Brain pericyte (primary cell): ENCODE measurements at regions not wholly inside any gene's neighbourhood (a gene's known extent, or its start where the extent isn't known, plus 50 kb on each side); places are given as distances from the start of the nearest gene placed in this dataset.
"Not testable (repeated sequence)": the region's sequence is repeated elsewhere in the genome, so short reads cannot be mapped to it uniquely, and the experiment has no call there.

Source experiments
- DNase-seq: peaks from one replicate; pipeline ENCODE4 v3.0.0-alpha.2; 2012; ENCODE audit warnings: low read depth, low spot score

DNA sequence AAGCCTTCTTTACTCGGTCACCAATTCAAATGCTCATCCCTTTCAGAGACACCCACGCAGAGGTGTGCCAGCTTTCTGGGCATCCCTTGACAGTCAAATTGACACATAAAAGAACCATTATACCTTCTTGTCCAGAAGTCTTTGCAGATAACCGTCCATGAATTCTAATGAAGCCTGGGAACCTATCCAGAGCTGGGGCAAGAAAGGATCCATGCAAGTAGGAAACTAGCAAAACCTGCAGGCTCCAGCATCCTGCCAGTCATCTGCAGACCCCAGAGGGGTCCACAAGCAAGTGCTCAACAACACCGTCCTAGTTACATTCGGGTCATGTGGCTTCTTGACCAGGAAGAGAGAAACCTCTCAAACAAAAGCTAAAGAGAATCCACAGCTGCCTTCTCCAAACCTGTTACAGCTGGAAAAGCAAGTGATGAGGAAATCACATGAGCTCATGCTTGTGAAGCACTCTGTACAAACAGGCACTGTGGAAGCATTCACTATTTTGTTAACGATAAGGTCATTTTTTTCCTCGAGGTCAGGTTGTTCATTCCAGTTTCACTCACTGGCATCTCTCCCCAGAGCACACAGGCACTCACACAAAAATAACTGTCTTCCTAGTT lies 80.2 kb upstream of the DMRT1 start:
- DNase-seq, result no peak

DNA sequence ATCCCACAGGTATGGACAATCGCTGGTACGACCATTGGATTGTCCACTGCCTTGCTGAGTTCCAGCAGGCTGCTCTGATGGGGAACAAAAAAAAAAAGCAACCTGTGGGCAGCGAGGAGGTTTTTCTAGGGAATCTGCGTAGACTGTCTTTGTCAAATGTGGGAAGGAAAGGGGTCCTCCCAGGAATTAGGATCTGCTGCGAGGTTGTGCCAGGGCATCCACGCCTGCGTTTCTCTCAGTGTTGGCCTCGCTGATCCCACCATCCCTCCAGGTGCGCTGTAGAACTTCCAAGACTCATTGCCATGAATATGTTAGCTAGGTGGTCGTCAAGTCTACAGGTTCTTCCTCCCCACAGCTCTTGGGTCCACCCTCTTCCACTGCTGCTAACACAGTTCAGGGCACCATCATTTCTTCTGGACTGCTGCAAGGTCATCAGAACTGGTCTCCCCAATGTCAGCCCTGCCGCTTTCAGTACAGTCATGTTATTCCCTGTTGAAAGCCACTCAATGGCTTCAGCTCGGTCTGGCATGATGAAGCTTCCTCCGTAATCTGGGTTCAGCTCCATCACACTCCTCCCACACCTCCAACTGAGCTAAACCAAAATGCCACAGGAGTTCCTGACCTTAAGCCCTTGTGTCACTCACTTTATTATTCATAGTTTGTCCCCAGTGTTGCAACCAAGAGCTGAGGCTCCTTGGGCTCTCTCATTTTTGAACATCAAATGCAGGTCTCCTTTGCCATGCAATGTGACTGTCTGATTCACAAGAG lies 79.5 kb upstream of the DMRT1 start:
- no peak for DNase-seq

DNA sequence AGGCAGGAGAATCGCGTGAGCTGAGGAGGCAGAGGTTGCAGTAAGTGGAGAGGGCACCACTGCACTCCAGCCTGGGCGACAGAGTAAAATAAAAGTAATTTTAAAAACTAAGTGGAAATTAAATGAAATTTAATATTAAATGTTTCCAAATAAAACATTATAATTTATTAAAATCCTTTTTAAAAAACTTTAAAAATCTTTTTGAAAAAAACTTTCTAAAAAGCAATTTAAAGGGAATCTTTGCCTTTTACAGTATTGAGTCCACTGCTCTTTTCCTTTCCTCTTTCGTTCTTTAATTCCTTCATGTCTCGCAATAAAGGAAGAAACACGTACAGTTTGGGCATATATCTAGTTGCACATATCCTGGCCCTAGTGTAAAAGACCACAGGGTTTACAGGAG lies 77.8 kb upstream of the DMRT1 start:
- DNase-seq, result no peak

DNA sequence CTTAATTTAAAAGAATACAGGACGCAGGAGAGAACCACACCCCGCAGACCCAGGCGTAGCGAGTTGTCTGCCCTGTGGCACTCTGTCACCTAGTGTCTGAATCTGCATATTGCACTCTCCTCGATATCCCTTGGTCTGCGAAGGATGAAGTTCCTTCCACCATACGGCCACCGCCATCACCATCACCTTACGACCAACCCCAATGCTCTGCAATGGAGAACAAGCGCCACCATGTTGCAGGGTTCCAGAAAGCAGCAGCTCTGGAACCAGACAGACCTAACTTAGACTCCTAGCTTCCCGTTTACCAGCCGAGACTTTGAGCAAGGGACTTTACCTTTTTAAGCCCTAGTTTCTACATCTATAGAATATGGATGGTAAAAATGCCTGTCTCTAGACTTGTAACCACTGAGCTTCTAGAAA lies 77.4 kb upstream of the DMRT1 start:
- DNase-seq, result peak; percentile 58

DNA sequence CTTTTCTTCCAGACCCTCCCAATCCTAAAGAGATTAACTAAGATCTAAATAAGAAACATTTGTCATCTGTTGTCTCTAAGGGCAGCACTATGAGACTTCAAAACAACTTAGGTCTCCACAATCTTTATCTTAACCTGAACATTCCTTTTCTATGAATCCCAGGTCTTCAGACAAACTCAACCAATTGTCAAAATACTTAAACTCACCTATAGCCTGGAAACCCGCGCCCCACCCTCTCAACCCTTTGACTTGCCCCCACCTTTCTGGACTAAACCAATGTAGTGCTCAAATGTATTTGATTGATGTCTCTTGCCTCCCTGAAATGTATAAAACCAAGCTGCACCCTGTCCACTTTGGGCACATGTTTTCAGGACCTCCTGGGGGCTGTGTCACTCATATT lies 76.5 kb upstream of the DMRT1 start:
- DNase-seq, result no peak

DNA sequence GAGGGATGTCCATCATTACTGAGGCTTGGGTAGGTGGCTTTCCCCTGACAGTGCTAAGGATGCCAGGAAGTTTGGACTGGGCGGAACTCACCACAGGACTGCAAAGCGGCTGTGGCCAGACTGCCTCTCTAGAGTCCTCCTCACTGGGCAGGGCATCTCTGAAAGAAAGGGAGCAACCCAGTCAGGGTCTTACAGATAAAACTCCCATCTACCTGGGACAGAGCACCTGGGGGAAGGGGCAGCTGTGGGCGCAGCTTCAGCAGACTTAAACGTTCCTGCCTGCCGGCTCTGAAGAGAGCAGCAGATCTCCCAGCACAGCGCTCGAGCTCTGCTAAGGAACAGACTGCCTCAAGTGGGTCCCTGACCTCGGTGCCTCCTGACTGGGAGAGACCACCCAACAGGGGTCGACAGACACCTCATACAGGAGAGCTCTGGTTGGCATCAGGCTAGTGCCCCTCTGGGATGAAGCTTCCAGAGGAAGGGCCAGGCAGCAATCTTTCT lies 74.4 kb upstream of the DMRT1 start:
- not testable (repeated sequence) for DNase-seq

DNA sequence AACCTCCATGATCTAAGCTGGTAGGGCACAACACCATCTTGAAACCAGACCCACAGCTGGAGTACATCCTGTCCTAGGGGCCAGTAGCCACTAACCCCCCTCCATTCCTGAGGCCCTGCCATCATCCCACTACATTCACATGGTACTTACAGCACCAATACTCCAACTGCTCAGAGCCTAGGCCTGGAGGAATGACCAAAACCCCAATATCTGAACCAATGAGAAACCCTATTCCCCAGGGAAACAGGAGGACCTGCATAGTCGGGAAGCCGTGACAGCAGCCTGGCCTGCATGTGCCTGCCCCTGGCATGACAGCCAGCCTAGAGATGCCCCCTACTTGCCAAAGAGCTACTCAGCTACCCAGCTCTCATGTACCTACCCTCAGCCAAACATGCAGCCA lies 65.4 kb upstream of the DMRT1 start:
- DNase-seq, result no peak

DNA sequence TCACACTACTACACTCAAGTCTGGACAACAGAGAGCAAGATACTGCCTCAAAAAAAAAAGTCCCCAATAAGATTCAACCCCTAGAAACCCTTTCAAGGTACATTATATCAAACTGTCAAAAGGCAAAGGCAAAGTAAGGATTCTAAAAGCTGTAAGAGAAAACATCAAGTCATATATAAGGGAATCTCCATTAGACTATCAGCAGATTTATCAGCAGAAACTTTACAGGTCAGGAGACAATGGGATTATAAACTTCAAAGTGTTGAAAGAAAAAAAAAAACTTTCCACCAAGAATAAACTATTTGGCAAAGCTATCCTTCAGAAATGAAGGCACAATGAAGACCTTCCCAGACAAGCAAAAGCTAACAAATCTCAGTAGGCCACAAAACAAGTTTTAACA lies 63.5 kb upstream of the DMRT1 start:
- DNase-seq, result no peak

DNA sequence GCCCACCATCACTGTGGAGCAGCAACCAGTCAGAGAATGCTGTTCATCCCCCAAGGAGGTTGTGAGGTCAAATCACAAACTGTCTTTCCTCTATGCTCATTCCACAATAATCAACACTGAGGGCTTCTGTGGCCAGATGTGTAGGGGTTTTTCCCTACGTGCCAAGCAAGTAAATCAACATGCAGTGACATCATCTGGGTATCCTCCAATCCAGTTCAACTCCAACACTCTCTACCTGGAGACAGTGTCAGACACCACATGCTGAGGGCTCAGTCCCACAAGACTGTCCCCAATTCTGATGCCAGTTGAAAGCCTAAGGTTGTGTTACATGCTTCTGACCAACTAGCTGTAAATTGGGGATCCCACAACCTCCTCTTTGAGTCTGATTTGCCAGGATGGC lies 57.3 kb upstream of the DMRT1 start:
- no peak for DNase-seq

DNA sequence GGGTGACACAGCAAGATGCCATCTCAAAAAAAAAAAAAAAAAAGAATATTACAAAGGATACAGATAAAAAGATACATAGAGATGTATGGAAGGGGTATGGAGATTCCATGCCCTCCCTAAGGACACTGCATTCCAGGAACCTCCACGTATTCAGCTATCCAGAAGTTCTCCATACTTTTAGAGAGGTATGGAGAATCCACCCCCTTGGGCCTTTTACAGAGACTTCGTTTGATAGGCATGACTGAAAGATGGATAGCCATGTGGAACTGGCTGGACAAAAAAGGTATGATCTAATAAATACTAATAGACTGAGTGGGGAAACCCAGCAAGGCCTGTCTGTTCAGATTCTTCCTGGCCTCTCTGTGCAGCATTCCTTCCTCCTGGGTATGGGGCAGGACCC lies 56.6 kb upstream of the DMRT1 start:
- DNase-seq, result no peak

DNA sequence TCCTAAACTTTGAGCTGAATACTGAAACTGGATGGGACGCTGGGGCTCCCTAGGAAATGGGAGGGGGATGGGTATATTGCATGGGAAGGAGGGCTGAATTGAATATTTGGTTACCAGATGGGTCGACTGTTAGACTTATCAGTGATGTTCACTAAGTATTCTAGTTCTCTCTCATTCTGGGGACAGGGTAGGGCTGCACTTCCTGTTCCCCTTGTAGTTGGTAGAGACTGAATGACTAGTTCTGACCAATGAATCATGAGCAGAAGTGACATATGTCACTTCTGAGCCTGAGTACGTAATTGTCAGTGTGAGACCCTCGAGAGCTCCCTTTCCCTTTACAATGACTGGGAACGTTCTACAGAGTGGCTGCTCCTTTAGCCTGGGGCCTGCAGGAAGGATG lies 55.5 kb upstream of the DMRT1 start:
- no peak for DNase-seq

DNA sequence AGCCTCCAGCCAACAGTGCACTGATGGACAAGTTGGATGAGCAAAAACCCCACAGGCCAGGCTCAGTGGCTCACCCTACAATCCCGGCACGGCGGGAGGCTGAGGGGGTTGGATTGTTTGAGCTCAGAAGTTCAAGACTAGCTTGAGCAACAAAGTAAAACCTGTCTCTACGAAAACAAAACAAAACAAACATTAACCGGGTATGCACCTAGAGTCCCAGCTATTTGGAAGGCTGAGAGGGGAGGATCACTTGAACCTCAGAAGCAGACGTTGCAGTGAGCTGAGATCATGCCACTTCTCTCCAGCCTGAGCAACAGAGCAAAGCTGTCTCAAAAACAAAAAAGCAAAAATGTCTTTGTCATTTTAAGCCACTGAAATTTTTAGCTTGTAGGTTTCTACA lies 55.1 kb upstream of the DMRT1 start:
- DNase-seq, result no peak

DNA sequence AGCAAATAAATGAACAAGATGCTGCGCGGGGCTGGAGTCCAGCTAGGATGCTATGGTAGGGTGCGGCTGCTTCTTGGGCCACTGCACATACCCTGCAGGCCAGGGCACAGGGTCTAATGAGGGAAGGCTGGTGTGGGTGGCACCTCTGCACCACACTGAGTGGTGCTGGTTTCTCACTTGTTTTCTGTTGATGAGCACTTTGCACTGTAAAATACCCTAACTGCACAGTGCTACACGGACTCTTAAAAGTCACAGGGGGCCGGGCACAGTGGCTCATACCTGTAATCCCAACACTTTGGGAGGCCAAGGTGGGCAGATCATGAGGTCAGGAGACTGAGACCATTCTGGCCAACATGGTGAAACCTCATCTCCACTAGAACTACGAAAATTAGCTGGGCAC lies 52.7 kb upstream of the DMRT1 start:
- DNase-seq, result no peak
